H1 (cell line): ENCODE measurements at regions not wholly inside any gene's neighbourhood (a gene's known extent, or its start where the extent isn't known, plus 50 kb on each side); places are given as distances from the start of the nearest gene placed in this dataset.

Experiments used
- BACH1 ChIP-seq: IDR thresholded peaks from 2 replicates; pipeline ENCODE4 v1.6.1; 2012; ENCODE audit warnings: low read length, improper control_type of control experiment
- CHD2 ChIP-seq: IDR thresholded peaks from 2 replicates; pipeline ENCODE4 v1.6.1; 2012; ENCODE audit warnings: low read length, improper control_type of control experiment
- EP300 ChIP-seq, 2 experiments: IDR thresholded peaks; 1 replicate in 1 of 2; 2 replicates in 1 of 2; pipeline ENCODE4 v1.6.1; 2011 to 2012; ENCODE audit warnings: low read depth in 2 of 2, low read length in 2 of 2, mild to moderate bottlenecking in 2 of 2, borderline replicate concordance in 1 of 2, inconsistent platforms in 1 of 2, moderate library complexity in 1 of 2
- POLR2A ChIP-seq, 2 experiments: IDR thresholded peaks; 1 replicate in 1 of 2; 2 replicates in 1 of 2; pipeline ENCODE4 v1.6.1; 2011; ENCODE audit warnings: low read depth in 2 of 2, low read length in 2 of 2, mild to moderate bottlenecking in 2 of 2; ENCODE audit errors: control extremely low read depth in 1 of 2
- SRF ChIP-seq: IDR thresholded peaks from 2 replicates; pipeline ENCODE4 v1.6.1; 2011; ENCODE audit warnings: mild to moderate bottlenecking, low read depth, low read length, moderate library complexity
- TCF12 ChIP-seq: IDR thresholded peaks from 2 replicates; pipeline ENCODE4 v1.6.1; 2011; ENCODE audit warnings: low read depth, mild to moderate bottlenecking, low read length

DNA sequence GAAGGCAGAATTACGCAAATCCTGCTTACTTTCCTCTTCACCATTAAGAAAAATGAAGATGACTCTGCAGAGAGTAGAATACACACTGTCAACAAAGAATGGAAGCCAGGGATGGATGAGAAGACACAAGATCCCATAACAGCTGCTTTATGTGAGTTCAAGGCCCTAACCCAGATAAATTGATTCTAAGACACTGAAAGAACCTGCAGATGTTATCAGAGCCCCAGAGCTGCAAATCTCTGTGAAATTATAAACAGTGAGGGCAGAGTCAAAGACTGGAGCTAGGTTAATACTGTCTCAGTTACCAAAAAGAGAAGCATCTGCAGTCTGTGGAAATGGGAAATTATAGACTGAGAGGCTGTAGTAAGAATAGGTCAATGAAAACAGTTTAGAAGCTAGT is 320.1 kb upstream of the PKDCC start (continued):
- no peak for TF ChIP-seq EP300 (IDR thresholded peaks at IDR 0.05; ENCODE audit: borderline replicate concordance in 1 of 2, low read depth in 2 of 2, low read length in 2 of 2)
- TF ChIP-seq TCF12 = no peak
- no peak for TF ChIP-seq CHD2
- TF ChIP-seq BACH1 = no peak
- TF ChIP-seq SRF = no peak
- no peak for TF ChIP-seq POLR2A (IDR thresholded peaks at IDR 0.05; ENCODE audit: control extremely low read depth in 1 of 2, low read depth in 2 of 2, low read length in 2 of 2)
